OCI-M1 (cell line): ENCODE measurements at regions not wholly inside any gene's neighbourhood (a gene's known extent, or its start where the extent isn't known, plus 50 kb on each side); places are given as distances from the start of the nearest gene placed in this dataset.
"Not testable (repeated sequence)": the region's sequence is repeated elsewhere in the genome, so short reads cannot be mapped to it uniquely, and the experiment has no call there.

Experiments used
- DNase-seq: peaks from one replicate; lab custom pipeline; 2025; lab: John Stamatoyannopoulos, UW

- DNase-seq: not testable (repeated sequence)
These were observed 53.6 kb downstream of the SRGAP2 start for GRCh38 chr1:206256935-206257334.

- not testable (repeated sequence) for DNase-seq
These were observed 58.1 kb downstream of the SRGAP2 start for GRCh38 chr1:206261473-206261872.

GRCh38 chr1:206262424-206262823 is 59.1 kb downstream of the SRGAP2 start:
- not testable (repeated sequence) for DNase-seq

- not testable (repeated sequence) for DNase-seq
These were observed 61.6 kb downstream of the SRGAP2 start for GRCh38 chr1:206264916-206265315.

GRCh38 chr1:206271153-206271552 is 67.8 kb downstream of the SRGAP2 start:
- not testable (repeated sequence) for DNase-seq

- not testable (repeated sequence) for DNase-seq
These were observed 69.8 kb downstream of the SRGAP2 start for GRCh38 chr1:206273104-206273503.

GRCh38 chr1:206276143-206276542 is 72.8 kb downstream of the SRGAP2 start:
- DNase-seq: not testable (repeated sequence)

GRCh38 chr1:206278683-206279082 is 75.3 kb downstream of the SRGAP2 start:
- peak; percentile 35 for DNase-seq

GRCh38 chr1:206280683-206281082 is 77.3 kb downstream of the SRGAP2 start:
- not testable (repeated sequence) for DNase-seq

GRCh38 chr1:206281912-206282654 is 78.7 kb downstream of the SRGAP2 start:
- not testable (repeated sequence) for DNase-seq

GRCh38 chr1:206285024-206285960 is 82.0 kb downstream of the SRGAP2 start:
- DNase-seq: not testable (repeated sequence)

GRCh38 chr1:206287759-206288158 is 84.4 kb downstream of the SRGAP2 start:
- not testable (repeated sequence) for DNase-seq

GRCh38 chr1:206288453-206288852 is 85.1 kb downstream of the SRGAP2 start:
- DNase-seq: not testable (repeated sequence)

GRCh38 chr1:206297145-206298031 is 94.0 kb downstream of the SRGAP2 start:
- not testable (repeated sequence) for DNase-seq

- not testable (repeated sequence) for DNase-seq
These were observed 94.7 kb downstream of the SRGAP2 start for GRCh38 chr1:206298032-206298392.

GRCh38 chr1:206299181-206299791 is 95.9 kb downstream of the SRGAP2 start:
- DNase-seq: not testable (repeated sequence)

- not testable (repeated sequence) for DNase-seq
These were observed 96.6 kb downstream of the SRGAP2 start for GRCh38 chr1:206299942-206300341.

- DNase-seq: not testable (repeated sequence)
These were observed 98.7 kb downstream of the SRGAP2 start for GRCh38 chr1:206302056-206302455.

GRCh38 chr1:206307442-206307841 is 104.1 kb downstream of the SRGAP2 start:
- not testable (repeated sequence) for DNase-seq

- DNase-seq: not testable (repeated sequence)
These were observed 107.6 kb downstream of the SRGAP2 start for GRCh38 chr1:206310948-206311347.

GRCh38 chr1:206311611-206312273 is 108.4 kb downstream of the SRGAP2 start:
- DNase-seq: not testable (repeated sequence)
